ENCODE measurements at regions not wholly inside any gene's neighbourhood (a gene's known extent, or its start where the extent isn't known, plus 50 kb on each side); places are given as distances from the start of the nearest gene placed in this dataset.

DNA sequence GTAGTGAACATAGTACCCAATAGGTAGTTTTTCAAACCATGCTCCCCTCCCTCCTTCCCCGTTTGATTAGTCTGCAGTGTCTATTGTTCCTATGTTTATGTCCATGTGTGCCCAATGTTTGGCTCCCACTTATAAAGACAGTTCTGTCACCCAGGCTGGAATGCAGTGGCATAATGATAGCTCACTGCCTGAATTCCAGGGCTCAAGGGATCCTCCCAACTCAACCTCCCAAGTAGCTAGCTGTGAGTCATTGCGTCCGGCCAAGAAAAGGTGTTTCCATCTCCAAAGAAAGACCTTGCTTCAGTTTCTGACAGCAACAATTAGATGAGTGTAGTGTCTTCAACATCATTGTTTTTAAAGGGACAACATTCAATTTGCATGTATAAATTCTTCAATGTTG lies 131.1 kb upstream of the CEP162 start:
- no peak overlapping the region for H3K4me3 ChIP-seq (replicated peaks in 1 of 3; ENCODE audit: insufficient read depth in 1 of 3, low read depth in 2 of 3, low read length in 3 of 3)
- TF ChIP-seq GPN1 (CRISPR knock-in tag; IDR thresholded peaks at IDR 0.05; ENCODE audit: borderline replicate concordance): no peak
- no peak for TF ChIP-seq STAG1 (CRISPR knock-in tag; IDR thresholded peaks at IDR 0.05)
- TF ChIP-seq AFF4 (CRISPR knock-in tag; IDR thresholded peaks at IDR 0.05): no peak
- TF ChIP-seq ATF7-NPFF (CRISPR knock-in tag; IDR thresholded peaks at IDR 0.05; ENCODE audit: low read depth): no peak
- no peak for TF ChIP-seq GMEB2 (CRISPR knock-in tag; IDR thresholded peaks at IDR 0.05; ENCODE audit: low read depth)
- no peak for TF ChIP-seq ZNF770 (CRISPR knock-in tag; IDR thresholded peaks at IDR 0.05)
- TF ChIP-seq ZBTB10 (CRISPR knock-in tag; IDR thresholded peaks at IDR 0.05; ENCODE audit: borderline replicate concordance): no peak
- no peak for TF ChIP-seq ZNF260 (CRISPR knock-in tag; IDR thresholded peaks at IDR 0.05; ENCODE audit: borderline replicate concordance, low read depth)
- TF ChIP-seq, protein P1, sequence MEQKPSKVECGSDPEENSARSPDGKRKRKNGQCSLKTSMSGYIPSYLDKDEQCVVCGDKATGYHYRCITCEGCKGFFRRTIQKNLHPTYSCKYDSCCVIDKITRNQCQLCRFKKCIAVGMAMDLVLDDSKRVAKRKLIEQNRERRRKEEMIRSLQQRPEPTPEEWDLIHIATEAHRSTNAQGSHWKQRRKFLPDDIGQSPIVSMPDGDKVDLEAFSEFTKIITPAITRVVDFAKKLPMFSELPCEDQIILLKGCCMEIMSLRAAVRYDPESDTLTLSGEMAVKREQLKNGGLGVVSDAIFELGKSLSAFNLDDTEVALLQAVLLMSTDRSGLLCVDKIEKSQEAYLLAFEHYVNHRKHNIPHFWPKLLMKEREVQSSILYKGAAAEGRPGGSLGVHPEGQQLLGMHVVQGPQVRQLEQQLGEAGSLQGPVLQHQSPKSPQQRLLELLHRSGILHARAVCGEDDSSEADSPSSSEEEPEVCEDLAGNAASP (CRISPR knock-in tag; IDR thresholded peaks at IDR 0.05; ENCODE audit: borderline replicate concordance): no peak
- TF ChIP-seq DMTF1 (CRISPR knock-in tag; IDR thresholded peaks at IDR 0.05): no peak

More for the DNA sequence above, 131.1 kb upstream of the CEP162 start:
- CTCF ChIA-PET (ENCODE audit: low intra/inter-chr PET ratio, low total read pairs): no interaction called here
- Histone ChIP-seq H3K4me1 (ENCODE audit: insufficient read depth, low read length) (no peaks in the 10 kb centered on the region), H3K9ac (ENCODE audit: insufficient read depth, low read depth, low read length) (no peak overlapping the region), H2AFZ (ENCODE audit: low read length) (no peak overlapping the region), H3K27ac (ENCODE audit: extremely low read length, insufficient read depth, low read length) (no peak overlapping the region), H3K4me2 (ENCODE audit: low read depth, low read length) (no peak overlapping the region), H3K36me3 (replicated peaks in 1 of 2; ENCODE audit: control insufficient read depth in 1 of 2, insufficient read depth in 2 of 2, low read length in 2 of 2) (no peaks in the 10 kb centered on the region), H3K9me3 (ENCODE audit: low read length) (no peaks in the 10 kb centered on the region), H3K79me2 (ENCODE audit: insufficient read depth, low read length) (no peaks in the 10 kb centered on the region), H3K27me3 (ENCODE audit: control insufficient read depth in 1 of 2, insufficient read depth in 2 of 2, low read length in 2 of 2) (no peaks in the 10 kb centered on the region), H4K20me1 (ENCODE audit: insufficient read depth, low read length) (no peaks in the 10 kb centered on the region)
- FAIRE-seq (no peak), DNase-seq (ENCODE audit: low spot score) (no peak), ATAC-seq (no peak)
- POLR2A ChIA-PET: no interaction called here
- 60% methylated on average over 3 of the region's 3 CpGs for WGBS (ENCODE audit: low lambda C conversion rate)
- BruUV-seq (replicated peaks): no TSS peak
- in situ Hi-C loops (cut with HindIII; ENCODE audit: extremely low pct_ligation_motif_present, low pct_unique_long_range_greater_than_20kb): no loop called here
- intact Hi-C loops (cut with micrococcal nuclease; ENCODE audit: unreplicated experiment): no loop called here
